OCI-LY1 (cell line): ENCODE measurements at regions not wholly inside any gene's neighbourhood (a gene's known extent, or its start where the extent isn't known, plus 50 kb on each side); places are given as distances from the start of the nearest gene placed in this dataset.

Experiments used
- CTCF ChIP-seq: fragments of 200-600 bp; sonication (generic), shearing (Covaris generic); IDR thresholded peaks from 2 replicates; pipeline ENCODE4 v1.5.1; 2017; ENCODE audit warnings: mild to moderate bottlenecking, antibody characterized with exemption, low read length, moderate library complexity, mixed read lengths
- EZH2 ChIP-seq: fragments of 200-600 bp; sonication (generic), shearing (Covaris generic); IDR thresholded peaks from 2 replicates; pipeline ENCODE4 v1.8.0; 2017; ENCODE audit warnings: borderline replicate concordance, mixed run types, mild to moderate bottlenecking, antibody characterized with exemption, low read length, moderate library complexity, mixed read lengths

DNA sequence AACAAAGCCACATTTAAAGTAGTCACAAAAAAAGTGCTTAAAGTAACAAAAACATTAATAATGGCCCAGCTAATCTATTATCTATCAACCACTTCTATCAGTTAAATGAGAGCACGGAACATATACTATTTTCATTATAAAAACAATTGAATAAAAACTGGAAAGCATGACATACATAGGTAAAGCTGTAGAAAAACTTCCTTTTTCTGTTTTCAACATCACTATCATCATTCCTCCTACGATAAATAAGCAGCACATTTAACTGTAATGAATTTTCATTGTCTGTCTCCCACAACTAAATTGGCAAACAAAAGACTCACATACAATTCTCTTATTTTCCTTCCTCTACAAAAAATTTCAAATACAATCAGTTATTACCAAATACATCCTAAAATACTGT is 96.4 kb upstream of the DPH5 start:
- TF ChIP-seq CTCF = no peak
- TF ChIP-seq EZH2 = no peak
